Sigmoid colon (tissue), 3 donors: ENCODE measurements at regions not wholly inside any gene's neighbourhood (a gene's known extent, or its start where the extent isn't known, plus 50 kb on each side); places are given as distances from the start of the nearest gene placed in this dataset.

Source experiments
- POLR2A ChIP-seq, 2 donors: fragments of 450-650 bp; IDR thresholded peaks; one replicate each; pipeline ENCODE4 v1.6.1; 2016; ENCODE audit warnings: antibody characterized with exemption in 2 of 2, mild to moderate bottlenecking in 2 of 2, moderate library complexity in 2 of 2
- TF ChIP-seq, protein P1 (sequence below), 4 experiments: fragments of 450-650 bp in 3 of 4; fragments of 200-600 bp in 1 of 4; IDR thresholded peaks; one replicate each; pipeline ENCODE4 v1.5.1; 2016 to 2019; ENCODE audit warnings: antibody characterized with exemption in 4 of 4, mild to moderate bottlenecking in 3 of 4, moderate library complexity in 2 of 4

GRCh38 chr1:193931356-193931755, 744.9 kb upstream of the B3GALT2 start:
- TF ChIP-seq, protein P1, sequence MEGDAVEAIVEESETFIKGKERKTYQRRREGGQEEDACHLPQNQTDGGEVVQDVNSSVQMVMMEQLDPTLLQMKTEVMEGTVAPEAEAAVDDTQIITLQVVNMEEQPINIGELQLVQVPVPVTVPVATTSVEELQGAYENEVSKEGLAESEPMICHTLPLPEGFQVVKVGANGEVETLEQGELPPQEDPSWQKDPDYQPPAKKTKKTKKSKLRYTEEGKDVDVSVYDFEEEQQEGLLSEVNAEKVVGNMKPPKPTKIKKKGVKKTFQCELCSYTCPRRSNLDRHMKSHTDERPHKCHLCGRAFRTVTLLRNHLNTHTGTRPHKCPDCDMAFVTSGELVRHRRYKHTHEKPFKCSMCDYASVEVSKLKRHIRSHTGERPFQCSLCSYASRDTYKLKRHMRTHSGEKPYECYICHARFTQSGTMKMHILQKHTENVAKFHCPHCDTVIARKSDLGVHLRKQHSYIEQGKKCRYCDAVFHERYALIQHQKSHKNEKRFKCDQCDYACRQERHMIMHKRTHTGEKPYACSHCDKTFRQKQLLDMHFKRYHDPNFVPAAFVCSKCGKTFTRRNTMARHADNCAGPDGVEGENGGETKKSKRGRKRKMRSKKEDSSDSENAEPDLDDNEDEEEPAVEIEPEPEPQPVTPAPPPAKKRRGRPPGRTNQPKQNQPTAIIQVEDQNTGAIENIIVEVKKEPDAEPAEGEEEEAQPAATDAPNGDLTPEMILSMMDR (IDR thresholded peaks at IDR 0.05): no peak
- TF ChIP-seq POLR2A (IDR thresholded peaks at IDR 0.05): no peak
